GM12878 (cell line): ENCODE measurements at regions not wholly inside any gene's neighbourhood (a gene's known extent, or its start where the extent isn't known, plus 50 kb on each side); places are given as distances from the start of the nearest gene placed in this dataset.

Source experiments
- ATAC-seq: fragments of 200-7000 bp; cut with Tn5 transposase; 3 replicates; pipeline ENCODE4 v1.9.1; 2020; ENCODE audit warnings: mild to moderate bottlenecking, moderate library complexity
- BruUV-seq: library from RNA; stranded (reverse); fragments of 400-500 nt; replicated peaks from 2 replicates; lab custom pipeline; 2021; lab: Mats Ljungman, UMichigan
- CTCF ChIA-PET: fragments of 300-600 bp; sonication (Branson Sonifier 250); formaldehyde crosslinking; extraction: SDS; loops from one replicate; lab custom pipeline; 2021; ENCODE audit warnings: inconsistent platforms; lab: Yijun Ruan, JAX
- POLR2A ChIA-PET: fragments of 350-600 bp; formaldehyde crosslinking; extraction: SDS; loops from one replicate; lab custom pipeline; 2021; ENCODE audit warnings: inconsistent platforms; lab: Charles Lee
- RAD21 ChIA-PET: fragments of 300-600 bp; sonication (Branson Sonifier 250); formaldehyde crosslinking; loops from one replicate; lab custom pipeline; 2023; ENCODE audit warnings: antibody characterized with exemption; ENCODE audit not compliant: unreplicated experiment; lab: Charles Lee
- SMC1A ChIA-PET: fragments of 300-600 bp; sonication (Branson Sonifier 250); formaldehyde crosslinking; loops from one replicate; lab custom pipeline; 2023; ENCODE audit not compliant: unreplicated experiment, uncharacterized antibody; lab: Charles Lee
- DNase-seq: peaks from one replicate; pipeline ENCODE4 v3.0.0-alpha.2; 2011; ENCODE audit warnings: low read depth, low spot score
- FAIRE-seq: peaks from 3 replicates; lab custom pipeline; 2011; peaks lifted over from hg19 to GRCh38; lab: Jason Lieb, UNC
- H2AFZ ChIP-seq: 2 replicates; pipeline ENCODE4 v1.6.0; 2011; ENCODE audit warnings: low read depth, low read length, control low read depth; ENCODE audit not compliant: control insufficient read depth
- H3K27ac ChIP-seq: 2 replicates; pipeline ENCODE4 v1.5.1; 2011; ENCODE audit warnings: control low read depth; ENCODE audit not compliant: control insufficient read depth, insufficient read depth
- H3K27me3 ChIP-seq, 2 experiments: replicated peaks in 1 of 2; 2 replicates each; pipeline versions ENCODE4 v1.6.0 to v1.6.1; 2011; ENCODE audit warnings: low read length in 1 of 2; ENCODE audit not compliant: control insufficient read depth in 2 of 2, insufficient read depth in 2 of 2
- H3K36me3 ChIP-seq, 2 experiments: 2 replicates each; pipeline ENCODE4 v1.5.1; 2011; ENCODE audit warnings: low read length in 1 of 2; ENCODE audit not compliant: control insufficient read depth in 2 of 2, insufficient read depth in 2 of 2
- H3K4me1 ChIP-seq: 2 replicates; pipeline ENCODE4 v1.6.1; 2011; ENCODE audit warnings: mild to moderate bottlenecking, low read length, moderate library complexity, mixed read lengths; ENCODE audit not compliant: control insufficient read depth, insufficient read depth
- H3K4me2 ChIP-seq: 2 replicates; pipeline ENCODE4 v1.6.0; 2011; ENCODE audit warnings: control low read depth; ENCODE audit not compliant: control insufficient read depth, insufficient read depth
- H3K4me3 ChIP-seq: fragments of 200-600 bp; sonication (generic); 2 replicates; pipeline ENCODE4 v1.5.1; 2016
- H3K79me2 ChIP-seq: 2 replicates; pipeline ENCODE4 v1.6.0; 2011; ENCODE audit warnings: low read length; ENCODE audit not compliant: control insufficient read depth, insufficient read depth
- H3K9ac ChIP-seq: 2 replicates; pipeline ENCODE4 v1.8.0; 2011; ENCODE audit warnings: low read length, control low read depth, mixed read lengths; ENCODE audit not compliant: control insufficient read depth, insufficient read depth
- H3K9me3 ChIP-seq: replicated peaks from 3 replicates; pipeline ENCODE4 v1.5.1; 2011; ENCODE audit warnings: mild to moderate bottlenecking, low read length; ENCODE audit not compliant: control insufficient read depth, insufficient read depth
- H4K20me1 ChIP-seq: 2 replicates; pipeline ENCODE4 v1.6.0; 2011; ENCODE audit not compliant: control insufficient read depth, insufficient read depth
- ATF3 ChIP-seq: IDR thresholded peaks from 2 replicates; pipeline ENCODE4 v1.6.1; 2011; ENCODE audit warnings: low read depth, mild to moderate bottlenecking, low read length, moderate library complexity, borderline replicate concordance; ENCODE audit errors: extremely low read depth
- CHD1 ChIP-seq: IDR thresholded peaks from 2 replicates; pipeline ENCODE4 v1.6.1; 2012; ENCODE audit warnings: low read depth, low read length, improper control_type of control experiment
- CHD2 ChIP-seq: IDR thresholded peaks from 2 replicates; pipeline ENCODE4 v1.6.1; 2011; ENCODE audit warnings: low read depth, low read length, improper control_type of control experiment, borderline replicate concordance
- EED ChIP-seq: sonication (generic); IDR thresholded peaks from 2 replicates; pipeline ENCODE4 v1.6.1; 2016; ENCODE audit warnings: antibody characterized with exemption, low read depth
- IKZF1 ChIP-seq: fragments of 450-650 bp; conservative IDR thresholded peaks from 2 replicates; pipeline ENCODE4 v1.6.1; 2017; ENCODE audit warnings: antibody characterized with exemption, mild to moderate bottlenecking
- IKZF2 ChIP-seq, 2 experiments: fragments of 450-650 bp; IDR thresholded peaks; 2 replicates each; pipeline ENCODE4 v1.6.1; 2017; ENCODE audit warnings: mild to moderate bottlenecking in 2 of 2, moderate library complexity in 2 of 2
- POLR2A ChIP-seq: IDR thresholded peaks from 2 replicates; pipeline ENCODE4 v1.6.1; 2011; ENCODE audit warnings: low read depth, mild to moderate bottlenecking, low read length
- RAD21 ChIP-seq: IDR thresholded peaks from 2 replicates; pipeline ENCODE4 v1.6.1; 2011; ENCODE audit warnings: mild to moderate bottlenecking, low read depth, low read length, moderate library complexity; ENCODE audit not compliant: insufficient read depth
- ZNF687 ChIP-seq: fragments of 450-650 bp; IDR thresholded peaks from 2 replicates; pipeline ENCODE4 v1.6.1; 2017; ENCODE audit warnings: mild to moderate bottlenecking, moderate library complexity
- WGBS: methylation state at CpG from one replicate; pipeline ENCODE4 v1.1.6; 2016; ENCODE audit warnings: low lambda C conversion rate; ENCODE audit not compliant: insufficient replicate concordance, insufficient coverage; ENCODE audit errors: missing lambda C conversion rate; 5-methylcytosine and 5-hydroxymethylcytosine counted together
- in situ Hi-C: fragments of 300-500 bp; cut with MboI; formaldehyde crosslinking; loops from 9 replicates; pipeline ENCODE4 v1.14.3; 2018; ENCODE audit warnings: mixed read lengths
- intact Hi-C: fragments of 100-400 bp; cut with micrococcal nuclease; formaldehyde crosslinking; loops from one replicate; pipeline ENCODE4 v1.14.2; 2022; ENCODE audit not compliant: unreplicated experiment

GRCh38 chr1:38476111-38476849 is 383.3 kb downstream of the RRAGC start:
- peak; percentile 8 for ATAC-seq
- Histone ChIP-seq H3K27me3 (no peaks in the 10 kb centered on the region), H3K27ac (peak overlapping the region; percentile 100), H3K9me3 (peaks cover 8% of the 10 kb centered on the region; the same call in 1 of the 3 replicates), H4K20me1 (no peaks in the 10 kb centered on the region), H3K79me2 (peaks cover 24% of the 10 kb centered on the region)
- 25% methylated on average over 46 of the region's 46 CpGs for WGBS
- ChIA-PET RAD21 (interaction anchor here (0.6 to 3.1 kb wide), 13 partner anchors 8 to 448 kb away, joined by 3 to 16 read pairs (median 4); no protein-coding TSS in a partner anchor), POLR2A (interaction anchor here (0.5 to 3.4 kb wide), 8 partner anchors 51 to 545 kb away, joined by 3 to 18 read pairs (median 4); no protein-coding TSS in a partner anchor)
- no peak for TF ChIP-seq ATF3
- TF ChIP-seq RAD21, result no peak
- TF ChIP-seq IKZF2 (IDR thresholded peaks at IDR 0.05), result 0 out of 4 replicates have a peak, but pooled peaks of 1 of the 2 experiments have one; percentile 7
- 0 out of 2 replicates have a peak, but pooled peaks have one; percentile 14 for TF ChIP-seq ZNF687
- peak; percentile 33; the same call in 1 of the 2 replicates for TF ChIP-seq IKZF1
- 0 out of 2 replicates have a peak, but pooled peaks have one; percentile 21 for TF ChIP-seq CHD1
- 0 out of 2 replicates have a peak, but pooled peaks have one; percentile 17 for TF ChIP-seq CHD2
- peak; percentile 34 for TF ChIP-seq EED
- TF ChIP-seq POLR2A, result peak; percentile 61
- TF ChIP-seq, all 136 proteins: peak for 7
- in situ Hi-C loops, result no loop called here
- Histone ChIP-seq H3K4me2 (peak overlapping the region; percentile 89), H3K36me3 (no peaks in the 10 kb centered on the region), H3K4me1 (peaks cover 25% of the 10 kb centered on the region), H3K4me3 (peak overlapping the region; percentile 86), H2AFZ (peak overlapping the region; percentile 52), H3K9ac (peak overlapping the region; percentile 99)
- FAIRE-seq (no peak), DNase-seq (no peak)
- intact Hi-C loops, result loop anchor here (5.0 to 10.0 kb wide), 2 partner anchors 111 to 301 kb away; no protein-coding TSS in a partner anchor
- SMC1A ChIA-PET, result interaction anchor here (0.6 to 3.6 kb wide), 18 partner anchors 8 to 446 kb away, joined by 3 to 28 read pairs (median 5); no protein-coding TSS in a partner anchor
- no TSS peak for BruUV-seq
- CTCF ChIA-PET, result interaction anchor here (0.7 to 4.7 kb wide), 8 partner anchors 14 to 449 kb away, joined by 3 to 21 read pairs (median 5); no protein-coding TSS in a partner anchor
